Esophagus squamous epithelium (tissue), 4 donors: ENCODE measurements at regions not wholly inside any gene's neighbourhood (a gene's known extent, or its start where the extent isn't known, plus 50 kb on each side); places are given as distances from the start of the nearest gene placed in this dataset.

ENCODE experiments used
- POLR2A ChIP-seq, 4 donors: fragments of 450-650 bp; IDR thresholded peaks; one replicate each; pipeline ENCODE4 v1.6.1; 2017; ENCODE audit warnings: antibody characterized with exemption in 4 of 4, mild to moderate bottlenecking in 4 of 4, moderate library complexity in 3 of 4
- TF ChIP-seq, protein P1 (sequence below), 6 experiments: fragments of 450-650 bp in 4 of 6; fragments of 200-600 bp in 2 of 6; sonication (generic) in 2 of 6; IDR thresholded peaks; one replicate each; pipeline ENCODE4 v1.5.1; 2016 to 2019; ENCODE audit warnings: antibody characterized with exemption in 6 of 6, mild to moderate bottlenecking in 4 of 6, moderate library complexity in 4 of 6

DNA sequence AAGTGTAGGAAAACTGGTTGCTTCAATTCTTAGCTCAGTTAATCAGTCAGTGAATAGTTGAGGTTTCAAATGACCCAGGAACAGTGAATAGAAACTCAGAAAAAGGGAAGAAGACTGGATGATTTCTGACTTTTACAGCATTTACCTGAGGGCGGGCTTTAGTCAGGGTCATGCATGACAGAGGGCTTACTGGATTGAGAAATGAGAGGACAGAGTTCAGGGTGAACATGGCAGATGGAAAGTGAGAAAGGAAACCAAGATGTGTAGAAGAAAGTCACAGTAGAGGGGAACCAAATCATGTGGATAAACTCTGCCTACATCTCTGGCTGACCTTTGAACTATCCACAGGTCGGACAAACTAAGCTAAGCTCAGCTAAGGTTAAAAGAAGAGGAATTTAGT, 596.0 kb downstream of the SEMA5A start:
- TF ChIP-seq, protein P1, sequence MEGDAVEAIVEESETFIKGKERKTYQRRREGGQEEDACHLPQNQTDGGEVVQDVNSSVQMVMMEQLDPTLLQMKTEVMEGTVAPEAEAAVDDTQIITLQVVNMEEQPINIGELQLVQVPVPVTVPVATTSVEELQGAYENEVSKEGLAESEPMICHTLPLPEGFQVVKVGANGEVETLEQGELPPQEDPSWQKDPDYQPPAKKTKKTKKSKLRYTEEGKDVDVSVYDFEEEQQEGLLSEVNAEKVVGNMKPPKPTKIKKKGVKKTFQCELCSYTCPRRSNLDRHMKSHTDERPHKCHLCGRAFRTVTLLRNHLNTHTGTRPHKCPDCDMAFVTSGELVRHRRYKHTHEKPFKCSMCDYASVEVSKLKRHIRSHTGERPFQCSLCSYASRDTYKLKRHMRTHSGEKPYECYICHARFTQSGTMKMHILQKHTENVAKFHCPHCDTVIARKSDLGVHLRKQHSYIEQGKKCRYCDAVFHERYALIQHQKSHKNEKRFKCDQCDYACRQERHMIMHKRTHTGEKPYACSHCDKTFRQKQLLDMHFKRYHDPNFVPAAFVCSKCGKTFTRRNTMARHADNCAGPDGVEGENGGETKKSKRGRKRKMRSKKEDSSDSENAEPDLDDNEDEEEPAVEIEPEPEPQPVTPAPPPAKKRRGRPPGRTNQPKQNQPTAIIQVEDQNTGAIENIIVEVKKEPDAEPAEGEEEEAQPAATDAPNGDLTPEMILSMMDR (IDR thresholded peaks at IDR 0.05): no peak
- no peak for TF ChIP-seq POLR2A (IDR thresholded peaks at IDR 0.05)
